ENCODE measurements at regions not wholly inside any gene's neighbourhood (a gene's known extent, or its start where the extent isn't known, plus 50 kb on each side); places are given as distances from the start of the nearest gene placed in this dataset.
"Not testable (repeated sequence)": the region's sequence is repeated elsewhere in the genome, so short reads cannot be mapped to it uniquely, and the experiment has no call there.

GRCh38 chr2:189231719-189232323 lies 52.3 kb upstream of the COL5A2 start:
- DNase-seq (ENCODE audit: low spot score) (no peak), ATAC-seq (ENCODE audit: low FRiP score) (no peak)
- TF ChIP-seq CTCF (IDR thresholded peaks at IDR 0.05): no peak

GRCh38 chr2:189232759-189233406 lies 53.3 kb upstream of the COL5A2 start:
- ATAC-seq (ENCODE audit: low FRiP score): no peak
- DNase-seq (ENCODE audit: low spot score): no peak
- no peak for TF ChIP-seq CTCF (IDR thresholded peaks at IDR 0.05)

GRCh38 chr2:189233527-189233926 lies 54.0 kb upstream of the COL5A2 start:
- DNase-seq (ENCODE audit: low spot score) (no peak), ATAC-seq (ENCODE audit: low FRiP score) (no peak)
- TF ChIP-seq CTCF (IDR thresholded peaks at IDR 0.05): no peak

GRCh38 chr2:189234991-189235390 lies 55.4 kb upstream of the COL5A2 start:
- no peak for ATAC-seq (ENCODE audit: low FRiP score)
- no peak for TF ChIP-seq CTCF (IDR thresholded peaks at IDR 0.05)

GRCh38 chr2:189236066-189236465 lies 56.5 kb upstream of the COL5A2 start:
- DNase-seq (ENCODE audit: low spot score): no peak
- no peak for ATAC-seq (ENCODE audit: low FRiP score)
- TF ChIP-seq CTCF (IDR thresholded peaks at IDR 0.05): no peak

More at GRCh38 chr2:189234991-189235390, 55.4 kb upstream of the COL5A2 start:
- no peak for DNase-seq (ENCODE audit: low spot score)

- ATAC-seq (ENCODE audit: low FRiP score) (no peak), DNase-seq (ENCODE audit: low spot score) (no peak)
- TF ChIP-seq CTCF (IDR thresholded peaks at IDR 0.05): no peak
Measured at GRCh38 chr2:189238903-189239302, 59.3 kb upstream of the COL5A2 start.

- not testable (repeated sequence) for ATAC-seq (ENCODE audit: low FRiP score); DNase-seq (ENCODE audit: low spot score)
Measured at GRCh38 chr2:189243843-189244242, 64.3 kb upstream of the COL5A2 start.

Measured in omental fat pad (tissue), 3 donors.